Neural cell (in vitro differentiated cells): ENCODE measurements at regions not wholly inside any gene's neighbourhood (a gene's known extent, or its start where the extent isn't known, plus 50 kb on each side); places are given as distances from the start of the nearest gene placed in this dataset.

Experiments
- H2AFZ ChIP-seq: fragments of 200-600, 300-800 bp; sonication (generic), shearing (Covaris generic); 2 replicates; pipeline ENCODE4 v1.6.0; 2014; ENCODE audit warnings: low read depth, mild to moderate bottlenecking, antibody characterized with exemption, low read length, moderate library complexity
- H3F3A ChIP-seq: fragments of 200-600 bp; shearing (Covaris generic); 2 replicates; pipeline ENCODE4 v1.6.1; 2016; ENCODE audit warnings: mild to moderate bottlenecking, moderate library complexity, mixed read lengths, antibody characterized with exemption, low read length; ENCODE audit not compliant: insufficient read depth, poor library complexity, severe bottlenecking
- H3K27ac ChIP-seq: fragments of 200-600, 300-800 bp; sonication (generic), shearing (Covaris generic); 2 replicates; pipeline ENCODE4 v1.5.1; 2014; ENCODE audit warnings: mild to moderate bottlenecking, low read length, moderate library complexity
- H3K27me3 ChIP-seq: fragments of 300-800, 200-600 bp; sonication (generic), shearing (Covaris generic); 2 replicates; pipeline ENCODE4 v1.6.0; 2014; ENCODE audit warnings: mild to moderate bottlenecking, low read depth, low read length, moderate library complexity; ENCODE audit not compliant: insufficient read depth
- H3K36me3 ChIP-seq: fragments of 300-800, 200-600 bp; sonication (generic), shearing (Covaris generic); 2 replicates; pipeline ENCODE4 v1.5.1; 2014; ENCODE audit warnings: mild to moderate bottlenecking, antibody characterized with exemption, low read length, moderate library complexity; ENCODE audit not compliant: insufficient read depth
- H3K4me2 ChIP-seq: fragments of 300-800, 200-600 bp; sonication (generic), shearing (Covaris generic); 2 replicates; pipeline ENCODE4 v1.6.0; 2014; ENCODE audit warnings: mild to moderate bottlenecking, low read length
- H3K4me3 ChIP-seq: fragments of 300-800, 200-600 bp; sonication (generic), shearing (Covaris generic); 2 replicates; pipeline ENCODE4 v1.5.1; 2014; ENCODE audit warnings: mild to moderate bottlenecking, low read length, moderate library complexity
- H3K79me2 ChIP-seq: fragments of 200-600 bp; shearing (Covaris generic); replicated peaks from 2 replicates; pipeline ENCODE4 v1.6.0; 2014; ENCODE audit warnings: mild to moderate bottlenecking, low read length, moderate library complexity; ENCODE audit not compliant: insufficient read depth
- H3K9ac ChIP-seq: fragments of 300-800, 200-600 bp; sonication (generic), shearing (Covaris generic); 2 replicates; pipeline ENCODE4 v1.6.1; 2016; ENCODE audit warnings: mild to moderate bottlenecking, low read length, mixed read lengths
- H3K9me2 ChIP-seq: fragments of 200-600 bp; shearing (Covaris generic); 2 replicates; pipeline ENCODE4 v1.6.1; 2016; ENCODE audit warnings: mild to moderate bottlenecking, low read length, mixed read lengths; ENCODE audit not compliant: insufficient read depth
- H3K9me3 ChIP-seq: fragments of 200-600, 300-800 bp; sonication (generic), shearing (Covaris generic); 2 replicates; pipeline ENCODE4 v1.6.1; 2016; ENCODE audit warnings: mild to moderate bottlenecking, mixed run types, low read length, moderate library complexity, mixed read lengths
- H4K20me1 ChIP-seq: fragments of 200-600 bp; shearing (Covaris generic); 2 replicates; pipeline ENCODE4 v1.6.1; 2016; ENCODE audit warnings: mild to moderate bottlenecking, mixed run types; ENCODE audit not compliant: insufficient read depth
- EP300 ChIP-seq: fragments of 450-650 bp; conservative IDR thresholded peaks from 2 replicates; pipeline ENCODE4 v1.6.1; 2014; ENCODE audit warnings: antibody characterized with exemption, mild to moderate bottlenecking, moderate library complexity; ENCODE audit not compliant: poor library complexity, severe bottlenecking
- EZH2 ChIP-seq: fragments of 200-600, 300-800 bp; shearing (Covaris generic), sonication (generic); IDR thresholded peaks from 2 replicates; pipeline ENCODE4 v1.6.1; 2014; ENCODE audit warnings: antibody characterized with exemption, low read length, borderline replicate concordance, mild to moderate bottlenecking; ENCODE audit not compliant: insufficient read depth, poor library complexity, severe bottlenecking
- MXI1 ChIP-seq: fragments of 450-650 bp; conservative IDR thresholded peaks from 2 replicates; pipeline ENCODE4 v1.6.1; 2014; ENCODE audit warnings: antibody characterized with exemption, mild to moderate bottlenecking; ENCODE audit not compliant: poor library complexity, severe bottlenecking
- POLR2AphosphoS5 ChIP-seq: IDR thresholded peaks from 2 replicates; pipeline ENCODE4 v1.6.1; 2012
- RAD21 ChIP-seq: fragments of 450-650 bp; conservative IDR thresholded peaks from 2 replicates; pipeline ENCODE4 v1.6.1; 2014; ENCODE audit warnings: antibody characterized with exemption, mild to moderate bottlenecking, moderate library complexity
- SMC3 ChIP-seq: fragments of 450-650 bp; conservative IDR thresholded peaks from 2 replicates; pipeline ENCODE4 v1.6.1; 2014; ENCODE audit warnings: antibody characterized with exemption, mild to moderate bottlenecking, moderate library complexity; ENCODE audit not compliant: poor library complexity
- TAF1 ChIP-seq: IDR thresholded peaks from 2 replicates; pipeline ENCODE4 v1.6.1; 2012; ENCODE audit warnings: low read depth
- TF ChIP-seq, protein P1 (sequence below): IDR thresholded peaks from 2 replicates; pipeline ENCODE4 v1.6.1; 2012; ENCODE audit warnings: borderline replicate concordance
- TF ChIP-seq, protein P2 (sequence below): fragments of 450-650 bp; IDR thresholded peaks from 2 replicates; pipeline ENCODE4 v1.5.1; 2014; ENCODE audit warnings: antibody characterized with exemption, mild to moderate bottlenecking, moderate library complexity; ENCODE audit not compliant: poor library complexity, severe bottlenecking

DNA sequence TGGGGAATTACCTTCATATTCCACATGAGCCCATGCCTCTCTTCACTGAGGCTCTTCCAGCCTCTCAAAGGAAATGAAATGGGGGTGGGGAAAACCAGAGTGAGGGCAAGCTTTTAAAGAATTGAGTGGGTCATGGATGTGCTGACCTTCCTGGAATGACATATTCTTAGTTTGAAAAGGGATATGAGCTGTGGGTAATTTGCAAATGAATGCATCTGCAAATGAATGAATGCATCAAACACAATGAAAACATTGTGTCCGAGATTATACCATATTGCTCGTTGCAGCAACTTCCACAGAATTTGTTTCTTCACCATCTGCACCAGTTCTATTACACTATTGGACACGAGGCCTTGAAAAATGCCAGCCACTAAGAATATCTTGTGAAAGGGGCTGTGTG lies 198.6 kb upstream of the CDH6 start:
- Histone ChIP-seq H2AFZ (no peak overlapping the region), H3K4me2 (no peak overlapping the region)

DNA sequence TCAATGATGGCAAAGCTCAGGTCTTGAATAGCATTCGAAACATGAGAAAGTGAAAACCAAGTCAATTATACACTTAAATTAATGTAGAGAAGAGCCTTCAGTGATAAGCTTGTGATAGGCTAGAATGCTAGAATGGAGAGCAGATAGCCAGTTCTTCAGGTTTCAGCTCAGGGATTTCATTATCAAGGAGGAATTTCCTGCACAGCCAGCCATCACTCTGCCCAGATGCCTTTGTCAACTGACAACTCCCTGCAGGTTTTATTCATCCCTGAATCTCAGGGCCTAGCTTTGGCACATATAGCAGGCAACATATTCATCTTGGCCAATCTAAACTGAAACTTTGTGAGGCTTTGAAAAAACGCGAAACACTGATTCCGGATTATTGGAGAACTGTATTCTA lies 199.3 kb upstream of the CDH6 start:
- no peak for TF ChIP-seq POLR2AphosphoS5
- no peak for TF ChIP-seq RAD21
- no peak for TF ChIP-seq SMC3
- TF ChIP-seq, protein P1, sequence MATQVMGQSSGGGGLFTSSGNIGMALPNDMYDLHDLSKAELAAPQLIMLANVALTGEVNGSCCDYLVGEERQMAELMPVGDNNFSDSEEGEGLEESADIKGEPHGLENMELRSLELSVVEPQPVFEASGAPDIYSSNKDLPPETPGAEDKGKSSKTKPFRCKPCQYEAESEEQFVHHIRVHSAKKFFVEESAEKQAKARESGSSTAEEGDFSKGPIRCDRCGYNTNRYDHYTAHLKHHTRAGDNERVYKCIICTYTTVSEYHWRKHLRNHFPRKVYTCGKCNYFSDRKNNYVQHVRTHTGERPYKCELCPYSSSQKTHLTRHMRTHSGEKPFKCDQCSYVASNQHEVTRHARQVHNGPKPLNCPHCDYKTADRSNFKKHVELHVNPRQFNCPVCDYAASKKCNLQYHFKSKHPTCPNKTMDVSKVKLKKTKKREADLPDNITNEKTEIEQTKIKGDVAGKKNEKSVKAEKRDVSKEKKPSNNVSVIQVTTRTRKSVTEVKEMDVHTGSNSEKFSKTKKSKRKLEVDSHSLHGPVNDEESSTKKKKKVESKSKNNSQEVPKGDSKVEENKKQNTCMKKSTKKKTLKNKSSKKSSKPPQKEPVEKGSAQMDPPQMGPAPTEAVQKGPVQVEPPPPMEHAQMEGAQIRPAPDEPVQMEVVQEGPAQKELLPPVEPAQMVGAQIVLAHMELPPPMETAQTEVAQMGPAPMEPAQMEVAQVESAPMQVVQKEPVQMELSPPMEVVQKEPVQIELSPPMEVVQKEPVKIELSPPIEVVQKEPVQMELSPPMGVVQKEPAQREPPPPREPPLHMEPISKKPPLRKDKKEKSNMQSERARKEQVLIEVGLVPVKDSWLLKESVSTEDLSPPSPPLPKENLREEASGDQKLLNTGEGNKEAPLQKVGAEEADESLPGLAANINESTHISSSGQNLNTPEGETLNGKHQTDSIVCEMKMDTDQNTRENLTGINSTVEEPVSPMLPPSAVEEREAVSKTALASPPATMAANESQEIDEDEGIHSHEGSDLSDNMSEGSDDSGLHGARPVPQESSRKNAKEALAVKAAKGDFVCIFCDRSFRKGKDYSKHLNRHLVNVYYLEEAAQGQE: no peak
- TF ChIP-seq EZH2: no peak
- TF ChIP-seq MXI1: no peak
- TF ChIP-seq TAF1: no peak
- TF ChIP-seq, protein P2, sequence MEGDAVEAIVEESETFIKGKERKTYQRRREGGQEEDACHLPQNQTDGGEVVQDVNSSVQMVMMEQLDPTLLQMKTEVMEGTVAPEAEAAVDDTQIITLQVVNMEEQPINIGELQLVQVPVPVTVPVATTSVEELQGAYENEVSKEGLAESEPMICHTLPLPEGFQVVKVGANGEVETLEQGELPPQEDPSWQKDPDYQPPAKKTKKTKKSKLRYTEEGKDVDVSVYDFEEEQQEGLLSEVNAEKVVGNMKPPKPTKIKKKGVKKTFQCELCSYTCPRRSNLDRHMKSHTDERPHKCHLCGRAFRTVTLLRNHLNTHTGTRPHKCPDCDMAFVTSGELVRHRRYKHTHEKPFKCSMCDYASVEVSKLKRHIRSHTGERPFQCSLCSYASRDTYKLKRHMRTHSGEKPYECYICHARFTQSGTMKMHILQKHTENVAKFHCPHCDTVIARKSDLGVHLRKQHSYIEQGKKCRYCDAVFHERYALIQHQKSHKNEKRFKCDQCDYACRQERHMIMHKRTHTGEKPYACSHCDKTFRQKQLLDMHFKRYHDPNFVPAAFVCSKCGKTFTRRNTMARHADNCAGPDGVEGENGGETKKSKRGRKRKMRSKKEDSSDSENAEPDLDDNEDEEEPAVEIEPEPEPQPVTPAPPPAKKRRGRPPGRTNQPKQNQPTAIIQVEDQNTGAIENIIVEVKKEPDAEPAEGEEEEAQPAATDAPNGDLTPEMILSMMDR: no peak
- TF ChIP-seq EP300: no peak
- Histone ChIP-seq H3F3A (no peaks in the 10 kb centered on the region), H3K9me2 (no peaks in the 10 kb centered on the region), H3K9ac (no peak overlapping the region), H3K27me3 (no peaks in the 10 kb centered on the region), H3K9me3 (no peaks in the 10 kb centered on the region), H3K36me3 (no peaks in the 10 kb centered on the region), H3K4me2 (no peak overlapping the region), H3K27ac (no peak overlapping the region), H4K20me1 (no peaks in the 10 kb centered on the region), H2AFZ (no peak overlapping the region), H3K79me2 (no peaks in the 10 kb centered on the region), H3K4me3 (no peak overlapping the region)

More for the DNA sequence above, 198.6 kb upstream of the CDH6 start:
- no peak overlapping the region for H3K27ac ChIP-seq
- H3K9me3 ChIP-seq: no peaks in the 10 kb centered on the region
- no peak overlapping the region for H3K9ac ChIP-seq
- TF ChIP-seq EZH2 (no peak), TAF1 (no peak), MXI1 (no peak), POLR2AphosphoS5 (no peak), RAD21 (no peak), SMC3 (no peak), EP300 (no peak)
- TF ChIP-seq, protein P1: no peak
- TF ChIP-seq, protein P2: no peak
- no peaks in the 10 kb centered on the region for H3K79me2 ChIP-seq
- no peaks in the 10 kb centered on the region for H3F3A ChIP-seq
- H3K9me2 ChIP-seq: no peaks in the 10 kb centered on the region
- H4K20me1 ChIP-seq: no peaks in the 10 kb centered on the region
- no peak overlapping the region for H3K4me3 ChIP-seq
- H3K36me3 ChIP-seq: no peaks in the 10 kb centered on the region
- no peaks in the 10 kb centered on the region for H3K27me3 ChIP-seq
